GM10266 (cell line): ENCODE measurements at regions not wholly inside any gene's neighbourhood (a gene's known extent, or its start where the extent isn't known, plus 50 kb on each side); places are given as distances from the start of the nearest gene placed in this dataset.

Experiments
- DNase-seq: peaks from one replicate; pipeline ENCODE4 v3.0.0; 2012; ENCODE audit errors: extremely low spot score
- TF ChIP-seq, protein P1 (sequence below): IDR thresholded peaks from 2 replicates; pipeline ENCODE4 v1.5.1; 2012; ENCODE audit warnings: mild to moderate bottlenecking, low read depth; ENCODE audit not compliant: control insufficient read depth, insufficient read depth; ENCODE audit errors: missing control alignments

GRCh38 chr12:46958053-46958452 is 121.4 kb upstream of the PCED1B start:
- no peak for DNase-seq
- TF ChIP-seq, protein P1, sequence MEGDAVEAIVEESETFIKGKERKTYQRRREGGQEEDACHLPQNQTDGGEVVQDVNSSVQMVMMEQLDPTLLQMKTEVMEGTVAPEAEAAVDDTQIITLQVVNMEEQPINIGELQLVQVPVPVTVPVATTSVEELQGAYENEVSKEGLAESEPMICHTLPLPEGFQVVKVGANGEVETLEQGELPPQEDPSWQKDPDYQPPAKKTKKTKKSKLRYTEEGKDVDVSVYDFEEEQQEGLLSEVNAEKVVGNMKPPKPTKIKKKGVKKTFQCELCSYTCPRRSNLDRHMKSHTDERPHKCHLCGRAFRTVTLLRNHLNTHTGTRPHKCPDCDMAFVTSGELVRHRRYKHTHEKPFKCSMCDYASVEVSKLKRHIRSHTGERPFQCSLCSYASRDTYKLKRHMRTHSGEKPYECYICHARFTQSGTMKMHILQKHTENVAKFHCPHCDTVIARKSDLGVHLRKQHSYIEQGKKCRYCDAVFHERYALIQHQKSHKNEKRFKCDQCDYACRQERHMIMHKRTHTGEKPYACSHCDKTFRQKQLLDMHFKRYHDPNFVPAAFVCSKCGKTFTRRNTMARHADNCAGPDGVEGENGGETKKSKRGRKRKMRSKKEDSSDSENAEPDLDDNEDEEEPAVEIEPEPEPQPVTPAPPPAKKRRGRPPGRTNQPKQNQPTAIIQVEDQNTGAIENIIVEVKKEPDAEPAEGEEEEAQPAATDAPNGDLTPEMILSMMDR, result no peak

- TF ChIP-seq, protein P1, result no peak
- no peak for DNase-seq
Measured at GRCh38 chr12:46958599-46959290, 120.7 kb upstream of the PCED1B start.

- no peak for DNase-seq
- TF ChIP-seq, protein P1, result no peak
Measured at GRCh38 chr12:46959502-46959901, 119.9 kb upstream of the PCED1B start.

DNA sequence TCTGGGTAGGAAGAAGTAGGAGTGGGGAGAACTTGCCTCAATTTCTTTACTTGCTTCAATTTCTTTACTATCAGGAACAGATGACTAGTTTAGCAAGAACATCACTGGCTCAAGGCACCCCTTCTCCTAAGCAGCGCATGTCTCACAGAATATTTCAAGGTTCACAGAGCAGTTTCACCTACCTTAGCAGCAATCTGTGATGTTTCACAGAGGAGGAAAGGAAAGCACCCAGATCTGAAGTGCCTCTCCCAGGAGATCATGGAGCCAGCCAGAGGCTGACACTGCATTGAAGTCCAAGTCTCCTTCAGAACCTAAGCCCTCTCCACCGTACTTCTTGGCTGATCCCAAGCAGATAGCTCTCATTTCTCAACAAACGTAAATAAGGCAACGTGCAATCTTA is 118.7 kb upstream of the PCED1B start:
- TF ChIP-seq, protein P1, result no peak
- no peak for DNase-seq

DNA sequence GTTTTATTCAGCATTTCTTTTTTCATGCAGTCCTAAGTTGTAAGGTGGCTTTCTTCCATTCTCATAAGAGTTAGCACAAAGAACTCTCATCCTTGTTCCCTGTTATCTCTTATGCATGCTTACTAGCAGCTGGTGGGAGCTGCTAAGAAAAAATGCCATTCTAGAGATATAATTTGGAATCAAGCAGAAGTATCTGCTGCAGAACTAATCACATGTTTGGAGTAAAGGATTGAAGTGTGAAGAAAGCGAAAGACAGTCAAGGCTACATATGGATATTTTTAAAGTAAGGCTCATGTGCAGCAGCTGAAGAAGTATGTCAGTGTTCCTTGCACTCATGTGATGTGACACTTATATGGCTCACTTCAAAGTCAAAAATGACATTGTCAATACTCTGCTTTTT is 116.2 kb upstream of the PCED1B start:
- TF ChIP-seq, protein P1, result no peak
- no peak for DNase-seq

- no peak for DNase-seq
- TF ChIP-seq, protein P1, result no peak
Measured at GRCh38 chr12:46963977-46964971, 115.1 kb upstream of the PCED1B start.
